ENCODE measurements at regions not wholly inside any gene's neighbourhood (a gene's known extent, or its start where the extent isn't known, plus 50 kb on each side); places are given as distances from the start of the nearest gene placed in this dataset.

DNA sequence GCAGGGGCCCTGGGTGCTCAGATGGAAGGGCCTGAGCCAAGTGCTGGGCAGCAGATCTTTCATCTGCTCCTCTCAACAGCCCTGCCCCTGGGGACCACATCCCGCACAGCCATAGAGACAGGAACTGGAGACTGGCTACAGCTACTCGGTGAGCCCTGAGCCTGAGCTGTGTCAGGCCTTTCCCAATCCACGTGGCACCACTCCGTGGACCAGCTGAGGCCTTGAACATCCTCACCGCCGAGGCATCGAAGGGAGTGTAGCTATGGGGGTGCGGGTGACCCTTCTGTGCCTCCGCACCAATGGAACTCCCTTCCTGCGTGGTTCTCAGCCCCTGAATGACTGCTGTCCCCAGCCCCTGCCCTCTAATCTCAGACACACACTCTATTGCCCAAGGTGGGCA lies 362.7 kb upstream of the SHH start:
- Histone ChIP-seq H3K4me2 (ENCODE audit: insufficient read depth, low read length) (no peak overlapping the region), H2AFZ (ENCODE audit: low read depth, low read length) (no peak overlapping the region), H3K36me3 (ENCODE audit: control insufficient read depth in 2 of 2, extremely low read depth in 1 of 2, insufficient read depth in 2 of 2, low read length in 2 of 2) (no peaks in the 10 kb centered on the region), H3K9me1 (replicated peaks; ENCODE audit: control insufficient read depth, extremely low read depth, insufficient read depth, low read length) (no peaks in the 10 kb centered on the region), H3K27ac (ENCODE audit: insufficient read depth, low read depth, low read length) (no peak overlapping the region), H3K27me3 (ENCODE audit: control insufficient read depth in 2 of 2, insufficient read depth in 2 of 2, low read length in 2 of 2) (no peaks in the 10 kb centered on the region), H3K9ac (replicated peaks; ENCODE audit: extremely low read depth, insufficient read depth, low read length) (no peak overlapping the region), H3K79me2 (ENCODE audit: control insufficient read depth, insufficient read depth, low read length) (no peaks in the 10 kb centered on the region), H3K9me3 (replicated peaks; ENCODE audit: control insufficient read depth, insufficient read depth, low read length) (no peaks in the 10 kb centered on the region), H4K20me1 (replicated peaks; ENCODE audit: control insufficient read depth, extremely low read depth, insufficient read depth, low read length) (no peaks in the 10 kb centered on the region), H3K4me1 (ENCODE audit: control insufficient read depth, extremely low read depth, insufficient read depth, low read length) (no peaks in the 10 kb centered on the region), H3K4me3 (replicated peaks in 1 of 3; ENCODE audit: insufficient read depth in 1 of 3, low read depth in 1 of 3, low read length in 3 of 3) (no peak overlapping the region)
- DNase-seq (ENCODE audit: low read depth, low spot score) (no peak), FAIRE-seq (no peak)
- POLR2A ChIA-PET = no interaction called here
- TF ChIP-seq GATA2 (IDR thresholded peaks at IDR 0.05; ENCODE audit: insufficient read depth, insufficient read length, low read depth, low read length) (no peak), POLR2AphosphoS5 (IDR thresholded peaks at IDR 0.05; ENCODE audit: insufficient read depth, low read depth, low read length) (no peak), MYC (IDR thresholded peaks at IDR 0.05; ENCODE audit: low read depth, low read length) (no peak), CTCF (IDR thresholded peaks at IDR 0.05; ENCODE audit: extremely low read depth in 1 of 2, insufficient read depth in 1 of 2, low read depth in 1 of 2, low read length in 2 of 2) (no peak), POLR2A (IDR thresholded peaks at IDR 0.05; ENCODE audit: low read depth, low read length) (no peak), JUN (IDR thresholded peaks at IDR 0.05; ENCODE audit: borderline replicate concordance, insufficient read depth, insufficient read length, low read depth) (no peak)
- no TSS peak for BruUV-seq (replicated peaks)
- intact Hi-C loops (cut with micrococcal nuclease) (no loop called here), dilution Hi-C loops (cut with MboI; ENCODE audit: extremely low pct_ligation_motif_present, low sequenced_read_pairs) (no loop called here)
- CTCF ChIA-PET = no interaction called here

GRCh38 chr7:156174428-156174827 lies 362.2 kb upstream of the SHH start:
- H3K9ac ChIP-seq (replicated peaks; ENCODE audit: extremely low read depth, insufficient read depth, low read length) = no peak overlapping the region
- no peaks in the 10 kb centered on the region for H3K36me3 ChIP-seq (ENCODE audit: control insufficient read depth in 2 of 2, extremely low read depth in 1 of 2, insufficient read depth in 2 of 2, low read length in 2 of 2)
- ChIA-PET POLR2A (no interaction called here), CTCF (no interaction called here)
- H3K27ac ChIP-seq (ENCODE audit: insufficient read depth, low read depth, low read length) = no peak overlapping the region
- H4K20me1 ChIP-seq (replicated peaks; ENCODE audit: control insufficient read depth, extremely low read depth, insufficient read depth, low read length) = no peaks in the 10 kb centered on the region
- dilution Hi-C loops (cut with MboI; ENCODE audit: extremely low pct_ligation_motif_present, low sequenced_read_pairs) = no loop called here
- no peaks in the 10 kb centered on the region for H3K4me1 ChIP-seq (ENCODE audit: control insufficient read depth, extremely low read depth, insufficient read depth, low read length)
- H2AFZ ChIP-seq (ENCODE audit: low read depth, low read length) = no peak overlapping the region
- no peaks in the 10 kb centered on the region for H3K79me2 ChIP-seq (ENCODE audit: control insufficient read depth, insufficient read depth, low read length)
- intact Hi-C loops (cut with micrococcal nuclease) = no loop called here
- no peaks in the 10 kb centered on the region for H3K9me1 ChIP-seq (replicated peaks; ENCODE audit: control insufficient read depth, extremely low read depth, insufficient read depth, low read length)
- no peaks in the 10 kb centered on the region for H3K9me3 ChIP-seq (replicated peaks; ENCODE audit: control insufficient read depth, insufficient read depth, low read length)
- no peak for DNase-seq (ENCODE audit: low read depth, low spot score)
- no peaks in the 10 kb centered on the region for H3K27me3 ChIP-seq (ENCODE audit: control insufficient read depth in 2 of 2, insufficient read depth in 2 of 2, low read length in 2 of 2)
- H3K4me2 ChIP-seq (ENCODE audit: insufficient read depth, low read length) = no peak overlapping the region
- no peak overlapping the region for H3K4me3 ChIP-seq (replicated peaks in 1 of 3; ENCODE audit: insufficient read depth in 1 of 3, low read depth in 1 of 3, low read length in 3 of 3)
- TF ChIP-seq POLR2AphosphoS5 (IDR thresholded peaks at IDR 0.05; ENCODE audit: insufficient read depth, low read depth, low read length) (no peak), FOS (IDR thresholded peaks at IDR 0.05; ENCODE audit: borderline replicate concordance, insufficient read depth, low read length) (no peak), POLR2A (IDR thresholded peaks at IDR 0.05; ENCODE audit: low read depth, low read length) (no peak), GATA2 (IDR thresholded peaks at IDR 0.05; ENCODE audit: insufficient read depth, insufficient read length, low read depth, low read length) (no peak), EZH2 (IDR thresholded peaks at IDR 0.05; ENCODE audit: borderline replicate concordance, low read depth, low read length, severe bottlenecking) (no peak), MYC (IDR thresholded peaks at IDR 0.05; ENCODE audit: low read depth, low read length) (no peak), CTCF (IDR thresholded peaks at IDR 0.05; ENCODE audit: extremely low read depth in 1 of 2, insufficient read depth in 1 of 2, low read depth in 1 of 2, low read length in 2 of 2) (no peak)
- TF ChIP-seq, protein P1, sequence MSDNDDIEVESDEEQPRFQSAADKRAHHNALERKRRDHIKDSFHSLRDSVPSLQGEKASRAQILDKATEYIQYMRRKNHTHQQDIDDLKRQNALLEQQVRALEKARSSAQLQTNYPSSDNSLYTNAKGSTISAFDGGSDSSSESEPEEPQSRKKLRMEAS (IDR thresholded peaks at IDR 0.05; ENCODE audit: insufficient read depth, insufficient read length) = no peak
- BruUV-seq (replicated peaks) = no TSS peak
- FAIRE-seq = no peak
